WTC11 (cell line): ENCODE measurements at regions not wholly inside any gene's neighbourhood (a gene's known extent, or its start where the extent isn't known, plus 50 kb on each side); places are given as distances from the start of the nearest gene placed in this dataset.

Experiments used
- ATAC-seq: fragments of 200-7000 bp; cut with Tn5 transposase; 2 replicates; pipeline ENCODE4 v1.10.0; 2021; ENCODE audit warnings: mild to moderate bottlenecking, moderate library complexity
- CTCF ChIA-PET: fragments of 300-600 bp; sonication (Branson Sonifier 250); formaldehyde crosslinking; loops from one replicate; lab custom pipeline; 2021; ENCODE audit warnings: antibody characterized with exemption; lab: Charles Lee
- POLR2A ChIA-PET: fragments of 350-600 bp; sonication (Branson Sonifier 250); formaldehyde crosslinking; loops from one replicate; lab custom pipeline; 2021; ENCODE audit warnings: antibody characterized with exemption; lab: Charles Lee
- DNase-seq: peaks from one replicate; pipeline ENCODE4 v3.0.0; 2021; ENCODE audit warnings: low spot score
- H3K27ac Mint-ChIP-seq: 2 replicates; pipeline ENCODE4 v1.8.0; 2021; ENCODE audit warnings: mixed read lengths
- H3K27me3 Mint-ChIP-seq: 2 replicates; pipeline ENCODE4 v1.8.0; 2021; ENCODE audit warnings: low read depth, mild to moderate bottlenecking, moderate library complexity, mixed read lengths
- H3K36me3 Mint-ChIP-seq: 2 replicates; pipeline ENCODE4 v1.8.0; 2021; ENCODE audit warnings: mixed read lengths
- H3K4me1 Mint-ChIP-seq: 2 replicates; pipeline ENCODE4 v1.8.0; 2022; ENCODE audit warnings: mixed read lengths
- H3K4me3 Mint-ChIP-seq: 2 replicates; pipeline ENCODE4 v1.8.0; 2021; ENCODE audit warnings: mild to moderate bottlenecking, moderate library complexity, mixed read lengths
- H3K9me3 Mint-ChIP-seq: 2 replicates; pipeline ENCODE4 v1.8.0; 2021; ENCODE audit warnings: mixed read lengths
- ETV6 ChIP-seq: sonication (generic); formaldehyde crosslinking; IDR thresholded peaks from 2 replicates; pipeline ENCODE4 v1.8.1; 2022; ENCODE audit warnings: mild to moderate bottlenecking, missing genetic modification reagents
- FOXP1 ChIP-seq: sonication (generic); formaldehyde crosslinking; IDR thresholded peaks from 2 replicates; pipeline ENCODE4 v1.8.0; 2022; ENCODE audit warnings: missing genetic modification reagents, mild to moderate bottlenecking, moderate library complexity, borderline replicate concordance
- JAZF1 ChIP-seq: fragments of 250-450 bp; sonication (Bioruptor Pico); IDR thresholded peaks from 2 replicates; pipeline ENCODE4 v1.9.0; 2021; ENCODE audit warnings: moderate library complexity, mild to moderate bottlenecking, inconsistent platforms
- KAT7 ChIP-seq: sonication (generic); formaldehyde crosslinking; IDR thresholded peaks from 2 replicates; pipeline ENCODE4 v1.8.1; 2023; ENCODE audit warnings: missing genetic modification reagents, mild to moderate bottlenecking, borderline replicate concordance
- NFATC4 ChIP-seq: fragments of 250-450 bp; sonication (Bioruptor Pico); IDR thresholded peaks from 2 replicates; pipeline ENCODE4 v1.9.0; 2021; ENCODE audit warnings: mild to moderate bottlenecking
- NR1H2 ChIP-seq: sonication (generic); formaldehyde crosslinking; IDR thresholded peaks from 2 replicates; pipeline ENCODE4 v1.9.0; 2021; ENCODE audit warnings: mild to moderate bottlenecking, moderate library complexity, missing genetic modification reagents
- NR3C1 ChIP-seq: sonication (generic); formaldehyde crosslinking; conservative IDR thresholded peaks from 2 replicates; pipeline ENCODE4 v1.8.1; 2023; ENCODE audit warnings: low read depth, mild to moderate bottlenecking, missing genetic modification reagents
- SMAD4 ChIP-seq: sonication (generic); formaldehyde crosslinking; IDR thresholded peaks from 2 replicates; pipeline ENCODE4 v1.8.0; 2022; ENCODE audit warnings: mild to moderate bottlenecking, missing genetic modification reagents
- TEAD4 ChIP-seq: sonication (generic); formaldehyde crosslinking; IDR thresholded peaks from 2 replicates; pipeline ENCODE4 v1.8.0; 2022; ENCODE audit warnings: mild to moderate bottlenecking, missing genetic modification reagents
- ZNF232 ChIP-seq: sonication (generic); formaldehyde crosslinking; IDR thresholded peaks from 2 replicates; pipeline ENCODE4 v1.8.0; 2022; ENCODE audit warnings: mild to moderate bottlenecking, missing genetic modification reagents
- ZNF317 ChIP-seq: sonication (generic); formaldehyde crosslinking; IDR thresholded peaks from 2 replicates; pipeline ENCODE4 v1.8.1; 2023; ENCODE audit warnings: low read depth, mild to moderate bottlenecking, moderate library complexity, missing genetic modification reagents, borderline replicate concordance
- TF ChIP-seq, protein P1 (sequence below): sonication (generic); formaldehyde crosslinking; IDR thresholded peaks from 2 replicates; pipeline ENCODE4 v1.8.1; 2022; ENCODE audit warnings: low read depth, mild to moderate bottlenecking, moderate library complexity, missing genetic modification reagents, borderline replicate concordance
- TF ChIP-seq, protein P2 (sequence below): sonication (generic); formaldehyde crosslinking; IDR thresholded peaks from 2 replicates; pipeline ENCODE4 v1.8.0; 2023; ENCODE audit warnings: mild to moderate bottlenecking, missing genetic modification reagents
- TF ChIP-seq, protein P3 (sequence below): sonication (generic); formaldehyde crosslinking; IDR thresholded peaks from 2 replicates; pipeline ENCODE4 v1.8.1; 2022; ENCODE audit warnings: missing genetic modification reagents, borderline replicate concordance
- TF ChIP-seq, protein P4 (sequence below): sonication (generic); formaldehyde crosslinking; IDR thresholded peaks from 2 replicates; pipeline ENCODE4 v1.8.1; 2022; ENCODE audit warnings: low read depth, missing genetic modification reagents, borderline replicate concordance
- TF ChIP-seq, protein P5 (sequence below): sonication (generic); formaldehyde crosslinking; IDR thresholded peaks from 2 replicates; pipeline ENCODE4 v1.8.1; 2023; ENCODE audit warnings: mild to moderate bottlenecking, moderate library complexity, missing genetic modification reagents

DNA sequence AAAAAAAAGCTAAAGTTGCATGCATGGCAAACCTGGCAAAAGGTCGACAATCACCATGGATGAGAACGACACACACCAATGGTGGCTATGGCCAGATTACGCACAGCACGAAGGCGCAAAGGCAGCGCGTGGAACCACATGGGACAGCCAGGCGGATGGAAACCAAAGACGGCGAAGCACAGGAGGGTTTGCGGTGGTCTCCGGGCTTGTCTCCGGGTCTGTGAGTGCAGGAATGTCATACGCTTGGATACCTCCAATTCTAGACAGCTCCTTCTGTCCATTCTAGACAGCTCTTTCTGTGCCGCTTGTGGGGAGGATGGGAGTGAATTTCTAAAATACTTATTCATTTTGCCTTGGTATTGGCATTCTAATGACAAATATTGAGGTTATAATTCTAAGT lies 685.4 kb downstream of the BRD1 start:
- ATAC-seq: no peak
- ChIA-PET CTCF (no interaction called here), POLR2A (no interaction called here)
- Mint-ChIP-seq H3K9me3 (peaks cover 10% of the 10 kb centered on the region), H3K27me3 (no peaks in the 10 kb centered on the region), H3K4me3 (no peak overlapping the region), H3K4me1 (peaks cover 9% of the 10 kb centered on the region; the same call in 1 of the 2 replicates), H3K27ac (no peak overlapping the region), H3K36me3 (no peaks in the 10 kb centered on the region)
- no peak for DNase-seq
- no peak for TF ChIP-seq NFATC4 (CRISPR knock-in tag)
- no peak for TF ChIP-seq TEAD4 (CRISPR knock-in tag)
- TF ChIP-seq NR3C1 (CRISPR knock-in tag): no peak
- TF ChIP-seq, protein P1, sequence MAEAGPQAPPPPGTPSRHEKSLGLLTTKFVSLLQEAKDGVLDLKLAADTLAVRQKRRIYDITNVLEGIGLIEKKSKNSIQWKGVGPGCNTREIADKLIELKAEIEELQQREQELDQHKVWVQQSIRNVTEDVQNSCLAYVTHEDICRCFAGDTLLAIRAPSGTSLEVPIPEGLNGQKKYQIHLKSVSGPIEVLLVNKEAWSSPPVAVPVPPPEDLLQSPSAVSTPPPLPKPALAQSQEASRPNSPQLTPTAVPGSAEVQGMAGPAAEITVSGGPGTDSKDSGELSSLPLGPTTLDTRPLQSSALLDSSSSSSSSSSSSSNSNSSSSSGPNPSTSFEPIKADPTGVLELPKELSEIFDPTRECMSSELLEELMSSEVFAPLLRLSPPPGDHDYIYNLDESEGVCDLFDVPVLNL (CRISPR knock-in tag): no peak
- TF ChIP-seq, protein P2, sequence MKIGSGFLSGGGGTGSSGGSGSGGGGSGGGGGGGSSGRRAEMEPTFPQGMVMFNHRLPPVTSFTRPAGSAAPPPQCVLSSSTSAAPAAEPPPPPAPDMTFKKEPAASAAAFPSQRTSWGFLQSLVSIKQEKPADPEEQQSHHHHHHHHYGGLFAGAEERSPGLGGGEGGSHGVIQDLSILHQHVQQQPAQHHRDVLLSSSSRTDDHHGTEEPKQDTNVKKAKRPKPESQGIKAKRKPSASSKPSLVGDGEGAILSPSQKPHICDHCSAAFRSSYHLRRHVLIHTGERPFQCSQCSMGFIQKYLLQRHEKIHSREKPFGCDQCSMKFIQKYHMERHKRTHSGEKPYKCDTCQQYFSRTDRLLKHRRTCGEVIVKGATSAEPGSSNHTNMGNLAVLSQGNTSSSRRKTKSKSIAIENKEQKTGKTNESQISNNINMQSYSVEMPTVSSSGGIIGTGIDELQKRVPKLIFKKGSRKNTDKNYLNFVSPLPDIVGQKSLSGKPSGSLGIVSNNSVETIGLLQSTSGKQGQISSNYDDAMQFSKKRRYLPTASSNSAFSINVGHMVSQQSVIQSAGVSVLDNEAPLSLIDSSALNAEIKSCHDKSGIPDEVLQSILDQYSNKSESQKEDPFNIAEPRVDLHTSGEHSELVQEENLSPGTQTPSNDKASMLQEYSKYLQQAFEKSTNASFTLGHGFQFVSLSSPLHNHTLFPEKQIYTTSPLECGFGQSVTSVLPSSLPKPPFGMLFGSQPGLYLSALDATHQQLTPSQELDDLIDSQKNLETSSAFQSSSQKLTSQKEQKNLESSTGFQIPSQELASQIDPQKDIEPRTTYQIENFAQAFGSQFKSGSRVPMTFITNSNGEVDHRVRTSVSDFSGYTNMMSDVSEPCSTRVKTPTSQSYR (CRISPR knock-in tag): no peak
- TF ChIP-seq, protein P3, sequence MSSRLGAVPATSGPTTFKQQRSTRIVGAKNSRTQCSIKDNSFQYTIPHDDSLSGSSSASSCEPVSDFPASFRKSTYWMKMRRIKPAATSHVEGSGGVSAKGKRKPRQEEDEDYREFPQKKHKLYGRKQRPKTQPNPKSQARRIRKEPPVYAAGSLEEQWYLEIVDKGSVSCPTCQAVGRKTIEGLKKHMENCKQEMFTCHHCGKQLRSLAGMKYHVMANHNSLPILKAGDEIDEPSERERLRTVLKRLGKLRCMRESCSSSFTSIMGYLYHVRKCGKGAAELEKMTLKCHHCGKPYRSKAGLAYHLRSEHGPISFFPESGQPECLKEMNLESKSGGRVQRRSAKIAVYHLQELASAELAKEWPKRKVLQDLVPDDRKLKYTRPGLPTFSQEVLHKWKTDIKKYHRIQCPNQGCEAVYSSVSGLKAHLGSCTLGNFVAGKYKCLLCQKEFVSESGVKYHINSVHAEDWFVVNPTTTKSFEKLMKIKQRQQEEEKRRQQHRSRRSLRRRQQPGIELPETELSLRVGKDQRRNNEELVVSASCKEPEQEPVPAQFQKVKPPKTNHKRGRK (CRISPR knock-in tag): no peak
- TF ChIP-seq ETV6: no peak
- TF ChIP-seq ZNF317 (CRISPR knock-in tag): no peak
- TF ChIP-seq, protein P4, sequence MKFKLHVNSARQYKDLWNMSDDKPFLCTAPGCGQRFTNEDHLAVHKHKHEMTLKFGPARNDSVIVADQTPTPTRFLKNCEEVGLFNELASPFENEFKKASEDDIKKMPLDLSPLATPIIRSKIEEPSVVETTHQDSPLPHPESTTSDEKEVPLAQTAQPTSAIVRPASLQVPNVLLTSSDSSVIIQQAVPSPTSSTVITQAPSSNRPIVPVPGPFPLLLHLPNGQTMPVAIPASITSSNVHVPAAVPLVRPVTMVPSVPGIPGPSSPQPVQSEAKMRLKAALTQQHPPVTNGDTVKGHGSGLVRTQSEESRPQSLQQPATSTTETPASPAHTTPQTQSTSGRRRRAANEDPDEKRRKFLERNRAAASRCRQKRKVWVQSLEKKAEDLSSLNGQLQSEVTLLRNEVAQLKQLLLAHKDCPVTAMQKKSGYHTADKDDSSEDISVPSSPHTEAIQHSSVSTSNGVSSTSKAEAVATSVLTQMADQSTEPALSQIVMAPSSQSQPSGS (CRISPR knock-in tag): no peak
- no peak for TF ChIP-seq SMAD4 (CRISPR knock-in tag)
- TF ChIP-seq JAZF1 (CRISPR knock-in tag): no peak
- TF ChIP-seq ZNF232 (CRISPR knock-in tag): no peak
- no peak for TF ChIP-seq FOXP1
- TF ChIP-seq, protein P5, sequence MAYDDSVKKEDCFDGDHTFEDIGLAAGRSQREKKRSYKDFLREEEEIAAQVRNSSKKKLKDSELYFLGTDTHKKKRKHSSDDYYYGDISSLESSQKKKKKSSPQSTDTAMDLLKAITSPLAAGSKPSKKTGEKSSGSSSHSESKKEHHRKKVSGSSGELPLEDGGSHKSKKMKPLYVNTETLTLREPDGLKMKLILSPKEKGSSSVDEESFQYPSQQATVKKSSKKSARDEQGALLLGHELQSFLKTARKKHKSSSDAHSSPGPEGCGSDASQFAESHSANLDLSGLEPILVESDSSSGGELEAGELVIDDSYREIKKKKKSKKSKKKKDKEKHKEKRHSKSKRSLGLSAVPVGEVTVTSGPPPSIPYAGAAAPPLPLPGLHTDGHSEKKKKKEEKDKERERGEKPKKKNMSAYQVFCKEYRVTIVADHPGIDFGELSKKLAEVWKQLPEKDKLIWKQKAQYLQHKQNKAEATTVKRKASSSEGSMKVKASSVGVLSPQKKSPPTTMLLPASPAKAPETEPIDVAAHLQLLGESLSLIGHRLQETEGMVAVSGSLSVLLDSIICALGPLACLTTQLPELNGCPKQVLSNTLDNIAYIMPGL (CRISPR knock-in tag): no peak
- no peak for TF ChIP-seq KAT7 (CRISPR knock-in tag)

DNA sequence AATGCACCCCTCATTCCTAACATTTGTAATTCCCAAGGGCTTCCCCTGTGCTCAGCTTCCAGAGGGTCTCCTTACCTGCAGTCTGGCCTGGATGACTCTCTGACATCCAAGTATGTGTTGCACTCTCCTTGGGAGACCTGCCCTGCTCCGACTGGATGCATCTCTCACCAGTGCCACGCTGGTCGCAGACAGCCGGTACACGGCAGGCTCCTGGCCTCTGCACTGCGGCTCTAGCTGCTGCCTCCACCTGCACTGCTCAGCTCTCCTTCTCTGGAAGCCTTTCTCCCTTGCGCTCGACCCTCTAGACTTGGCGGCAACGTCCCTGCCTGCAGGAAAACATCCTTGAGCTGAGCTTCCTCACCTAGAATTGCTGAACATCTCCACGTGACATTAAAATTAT lies 685.9 kb downstream of the BRD1 start:
- Mint-ChIP-seq H3K27me3 (no peaks in the 10 kb centered on the region), H3K36me3 (no peaks in the 10 kb centered on the region), H3K9me3 (peaks cover 10% of the 10 kb centered on the region), H3K4me1 (peaks cover 9% of the 10 kb centered on the region; the same call in 1 of the 2 replicates), H3K27ac (no peak overlapping the region), H3K4me3 (no peak overlapping the region)
- CTCF ChIA-PET: interaction anchor here (1.2 kb wide), 1 partner anchor 95 kb away, joined by 8 read pairs; no protein-coding TSS in a partner anchor
- ATAC-seq (no peak), DNase-seq (no peak)
- TF ChIP-seq KAT7 (CRISPR knock-in tag) (no peak), NR1H2 (no peak)
- TF ChIP-seq, protein P1 (CRISPR knock-in tag): no peak
- POLR2A ChIA-PET: no interaction called here
